WTC11 (cell line): ENCODE measurements at regions not wholly inside any gene's neighbourhood (a gene's known extent, or its start where the extent isn't known, plus 50 kb on each side); places are given as distances from the start of the nearest gene placed in this dataset.

Experiments used
- ATAC-seq: fragments of 200-7000 bp; cut with Tn5 transposase; 2 replicates; pipeline ENCODE4 v1.10.0; 2021; ENCODE audit warnings: mild to moderate bottlenecking, moderate library complexity
- CTCF ChIA-PET: fragments of 300-600 bp; sonication (Branson Sonifier 250); formaldehyde crosslinking; loops from one replicate; lab custom pipeline; 2021; ENCODE audit warnings: antibody characterized with exemption; lab: Charles Lee
- POLR2A ChIA-PET: fragments of 350-600 bp; sonication (Branson Sonifier 250); formaldehyde crosslinking; loops from one replicate; lab custom pipeline; 2021; ENCODE audit warnings: antibody characterized with exemption; lab: Charles Lee
- DNase-seq: peaks from one replicate; pipeline ENCODE4 v3.0.0; 2021; ENCODE audit warnings: low spot score
- H3K27ac Mint-ChIP-seq: 2 replicates; pipeline ENCODE4 v1.8.0; 2021; ENCODE audit warnings: mixed read lengths
- H3K27me3 Mint-ChIP-seq: 2 replicates; pipeline ENCODE4 v1.8.0; 2021; ENCODE audit warnings: low read depth, mild to moderate bottlenecking, moderate library complexity, mixed read lengths
- H3K36me3 Mint-ChIP-seq: 2 replicates; pipeline ENCODE4 v1.8.0; 2021; ENCODE audit warnings: mixed read lengths
- H3K4me1 Mint-ChIP-seq: 2 replicates; pipeline ENCODE4 v1.8.0; 2022; ENCODE audit warnings: mixed read lengths
- H3K4me3 Mint-ChIP-seq: 2 replicates; pipeline ENCODE4 v1.8.0; 2021; ENCODE audit warnings: mild to moderate bottlenecking, moderate library complexity, mixed read lengths
- H3K9me3 Mint-ChIP-seq: 2 replicates; pipeline ENCODE4 v1.8.0; 2021; ENCODE audit warnings: mixed read lengths
- ARID4B ChIP-seq: sonication (generic); formaldehyde crosslinking; IDR thresholded peaks from 2 replicates; pipeline ENCODE4 v1.8.0; 2023; ENCODE audit warnings: missing genetic modification reagents, mild to moderate bottlenecking, borderline replicate concordance
- ATF2 ChIP-seq: sonication (generic); formaldehyde crosslinking; IDR thresholded peaks from 2 replicates; pipeline ENCODE4 v1.8.1; 2022; ENCODE audit warnings: low read depth, missing genetic modification reagents, borderline replicate concordance
- CBFB ChIP-seq: sonication (generic); formaldehyde crosslinking; IDR thresholded peaks from 2 replicates; pipeline ENCODE4 v1.8.1; 2022; ENCODE audit warnings: mild to moderate bottlenecking, low read depth, missing genetic modification reagents
- FOXK1 ChIP-seq: sonication (generic); formaldehyde crosslinking; IDR thresholded peaks from 2 replicates; pipeline ENCODE4 v1.8.0; 2022; ENCODE audit warnings: mild to moderate bottlenecking, moderate library complexity, missing genetic modification reagents
- FOXP1 ChIP-seq: sonication (generic); formaldehyde crosslinking; IDR thresholded peaks from 2 replicates; pipeline ENCODE4 v1.8.0; 2022; ENCODE audit warnings: missing genetic modification reagents, mild to moderate bottlenecking, moderate library complexity, borderline replicate concordance
- GABPB1 ChIP-seq: sonication (generic); formaldehyde crosslinking; IDR thresholded peaks from 2 replicates; pipeline ENCODE4 v1.8.1; 2023; ENCODE audit warnings: mild to moderate bottlenecking, missing genetic modification reagents
- NR2C2 ChIP-seq: sonication (generic); formaldehyde crosslinking; IDR thresholded peaks from 2 replicates; pipeline ENCODE4 v1.8.0; 2022; ENCODE audit warnings: mild to moderate bottlenecking, missing genetic modification reagents
- OVOL2 ChIP-seq: fragments of 250-450 bp; sonication (Bioruptor Pico); IDR thresholded peaks from 2 replicates; pipeline ENCODE4 v1.9.0; 2021; ENCODE audit warnings: mild to moderate bottlenecking, borderline replicate concordance
- PRRX2 ChIP-seq: fragments of 250-450 bp; sonication (Bioruptor Pico); IDR thresholded peaks from 2 replicates; pipeline ENCODE4 v1.8.0; 2021; ENCODE audit warnings: mild to moderate bottlenecking
- SMAD3 ChIP-seq: sonication (generic); formaldehyde crosslinking; IDR thresholded peaks from 2 replicates; pipeline ENCODE4 v1.8.0; 2022; ENCODE audit warnings: missing genetic modification reagents, mild to moderate bottlenecking, borderline replicate concordance
- SMAD4 ChIP-seq: sonication (generic); formaldehyde crosslinking; IDR thresholded peaks from 2 replicates; pipeline ENCODE4 v1.8.0; 2022; ENCODE audit warnings: mild to moderate bottlenecking, missing genetic modification reagents
- ZNF263 ChIP-seq: sonication (generic); formaldehyde crosslinking; IDR thresholded peaks from 2 replicates; pipeline ENCODE4 v1.8.1; 2022; ENCODE audit warnings: low read depth, mild to moderate bottlenecking, moderate library complexity, missing genetic modification reagents
- ZNF416 ChIP-seq: fragments of 250-450 bp; sonication (Bioruptor Pico); IDR thresholded peaks from 2 replicates; pipeline ENCODE4 v1.9.0; 2021; ENCODE audit warnings: mild to moderate bottlenecking, inconsistent platforms
- ZNF425 ChIP-seq: fragments of 250-450 bp; sonication (Bioruptor Pico); conservative IDR thresholded peaks from 2 replicates; pipeline ENCODE4 v1.9.0; 2021; ENCODE audit warnings: mild to moderate bottlenecking
- ZNF671 ChIP-seq: fragments of 250-450 bp; sonication (Bioruptor Pico); IDR thresholded peaks from 2 replicates; pipeline ENCODE4 v1.8.0; 2021; ENCODE audit warnings: mild to moderate bottlenecking
- TF ChIP-seq, protein P1 (sequence below): sonication (generic); formaldehyde crosslinking; IDR thresholded peaks from 2 replicates; pipeline ENCODE4 v1.8.0; 2022; ENCODE audit warnings: mild to moderate bottlenecking, missing genetic modification reagents
- TF ChIP-seq, protein P2 (sequence below): sonication (generic); formaldehyde crosslinking; IDR thresholded peaks from 2 replicates; pipeline ENCODE4 v1.8.1; 2023; ENCODE audit warnings: mild to moderate bottlenecking, missing genetic modification reagents
- TF ChIP-seq, protein P3 (sequence below): sonication (generic); formaldehyde crosslinking; IDR thresholded peaks from 2 replicates; pipeline ENCODE4 v1.8.1; 2023; ENCODE audit warnings: mild to moderate bottlenecking, missing genetic modification reagents, moderate library complexity
- TF ChIP-seq, protein P4 (sequence below): fragments of 250-450 bp; sonication (Bioruptor Pico); IDR thresholded peaks from 2 replicates; pipeline ENCODE4 v1.9.0; 2021; ENCODE audit warnings: mild to moderate bottlenecking
- TF ChIP-seq, protein P5 (sequence below): sonication (generic); formaldehyde crosslinking; IDR thresholded peaks from 2 replicates; pipeline ENCODE4 v1.8.0; 2022; ENCODE audit warnings: mild to moderate bottlenecking, missing genetic modification reagents

- H3K27me3 Mint-ChIP-seq, result no peaks in the 10 kb centered on the region
- ATAC-seq (no peak), DNase-seq (no peak)
- H3K4me1 Mint-ChIP-seq, result peaks cover 9% of the 10 kb centered on the region
- H3K4me3 Mint-ChIP-seq, result no peak overlapping the region
- no peak overlapping the region for H3K27ac Mint-ChIP-seq
- no peak for TF ChIP-seq SMAD4 (CRISPR knock-in tag)
- no peak for TF ChIP-seq NR2C2 (CRISPR knock-in tag)
- no peaks in the 10 kb centered on the region for H3K36me3 Mint-ChIP-seq
- ChIA-PET POLR2A (no interaction called here), CTCF (interaction anchor here (1.1 kb wide), 1 partner anchor 37 kb away, joined by 3 read pairs; no protein-coding TSS in a partner anchor)
- peaks cover 20% of the 10 kb centered on the region for H3K9me3 Mint-ChIP-seq
Observed at GRCh38 chr10:10714327-10714726, 303.3 kb upstream of the CELF2 start.

DNA sequence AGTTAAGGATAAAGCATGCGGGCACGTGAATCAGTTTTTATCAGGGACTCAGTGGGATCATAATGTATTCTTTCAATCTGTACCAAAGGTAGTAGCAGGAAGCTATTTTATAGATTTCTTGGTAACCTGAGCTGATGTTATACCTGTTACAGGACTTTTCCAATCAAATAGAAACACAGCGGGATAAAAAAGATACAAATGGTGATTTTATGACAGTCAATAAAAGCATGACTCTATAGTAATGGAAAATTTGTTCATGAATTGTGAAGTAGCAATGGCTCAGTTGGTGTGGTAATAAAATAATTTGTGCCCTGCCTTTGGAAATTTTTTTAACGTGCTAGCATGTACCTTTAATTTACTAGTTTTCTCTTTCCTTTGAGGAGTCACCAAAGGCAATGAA lies 300.7 kb upstream of the CELF2 start:
- ATAC-seq (no peak), DNase-seq (no peak)
- no peaks in the 10 kb centered on the region for H3K27me3 Mint-ChIP-seq
- H3K27ac Mint-ChIP-seq, result no peak overlapping the region
- POLR2A ChIA-PET, result no interaction called here
- TF ChIP-seq, protein P1, sequence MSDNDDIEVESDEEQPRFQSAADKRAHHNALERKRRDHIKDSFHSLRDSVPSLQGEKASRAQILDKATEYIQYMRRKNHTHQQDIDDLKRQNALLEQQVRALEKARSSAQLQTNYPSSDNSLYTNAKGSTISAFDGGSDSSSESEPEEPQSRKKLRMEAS, result no peak
- TF ChIP-seq FOXP1 (CRISPR knock-in tag), result no peak
- no peak for TF ChIP-seq OVOL2 (CRISPR knock-in tag)
- TF ChIP-seq CBFB, result no peak
- TF ChIP-seq, protein P2, sequence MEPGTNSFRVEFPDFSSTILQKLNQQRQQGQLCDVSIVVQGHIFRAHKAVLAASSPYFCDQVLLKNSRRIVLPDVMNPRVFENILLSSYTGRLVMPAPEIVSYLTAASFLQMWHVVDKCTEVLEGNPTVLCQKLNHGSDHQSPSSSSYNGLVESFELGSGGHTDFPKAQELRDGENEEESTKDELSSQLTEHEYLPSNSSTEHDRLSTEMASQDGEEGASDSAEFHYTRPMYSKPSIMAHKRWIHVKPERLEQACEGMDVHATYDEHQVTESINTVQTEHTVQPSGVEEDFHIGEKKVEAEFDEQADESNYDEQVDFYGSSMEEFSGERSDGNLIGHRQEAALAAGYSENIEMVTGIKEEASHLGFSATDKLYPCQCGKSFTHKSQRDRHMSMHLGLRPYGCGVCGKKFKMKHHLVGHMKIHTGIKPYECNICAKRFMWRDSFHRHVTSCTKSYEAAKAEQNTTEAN (CRISPR knock-in tag), result no peak
- no peak for TF ChIP-seq ARID4B
- TF ChIP-seq ZNF425, result no peak
- H3K4me3 Mint-ChIP-seq, result no peak overlapping the region
- H3K9me3 Mint-ChIP-seq, result peaks cover 20% of the 10 kb centered on the region
- CTCF ChIA-PET, result no interaction called here
- no peaks in the 10 kb centered on the region for H3K36me3 Mint-ChIP-seq
- H3K4me1 Mint-ChIP-seq, result no peaks in the 10 kb centered on the region

- no peaks in the 10 kb centered on the region for H3K4me1 Mint-ChIP-seq
- no peak for DNase-seq
- no peaks in the 10 kb centered on the region for H3K27me3 Mint-ChIP-seq
- no peaks in the 10 kb centered on the region for H3K9me3 Mint-ChIP-seq
- no peak overlapping the region for H3K4me3 Mint-ChIP-seq
- no peak overlapping the region for H3K27ac Mint-ChIP-seq
- no peak for ATAC-seq
- no peaks in the 10 kb centered on the region for H3K36me3 Mint-ChIP-seq
- ChIA-PET POLR2A (no interaction called here), CTCF (no interaction called here)
- TF ChIP-seq FOXK1 (CRISPR knock-in tag) (no peak), ATF2 (no peak), GABPB1 (CRISPR knock-in tag) (no peak), SMAD3 (CRISPR knock-in tag) (no peak), PRRX2 (CRISPR knock-in tag) (no peak), ZNF263 (CRISPR knock-in tag) (no peak), ZNF416 (CRISPR knock-in tag) (no peak), ZNF671 (CRISPR knock-in tag) (no peak)
- TF ChIP-seq, protein P1, result no peak
- TF ChIP-seq, protein P3, sequence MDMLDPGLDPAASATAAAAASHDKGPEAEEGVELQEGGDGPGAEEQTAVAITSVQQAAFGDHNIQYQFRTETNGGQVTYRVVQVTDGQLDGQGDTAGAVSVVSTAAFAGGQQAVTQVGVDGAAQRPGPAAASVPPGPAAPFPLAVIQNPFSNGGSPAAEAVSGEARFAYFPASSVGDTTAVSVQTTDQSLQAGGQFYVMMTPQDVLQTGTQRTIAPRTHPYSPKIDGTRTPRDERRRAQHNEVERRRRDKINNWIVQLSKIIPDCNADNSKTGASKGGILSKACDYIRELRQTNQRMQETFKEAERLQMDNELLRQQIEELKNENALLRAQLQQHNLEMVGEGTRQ, result no peak
- TF ChIP-seq, protein P4, sequence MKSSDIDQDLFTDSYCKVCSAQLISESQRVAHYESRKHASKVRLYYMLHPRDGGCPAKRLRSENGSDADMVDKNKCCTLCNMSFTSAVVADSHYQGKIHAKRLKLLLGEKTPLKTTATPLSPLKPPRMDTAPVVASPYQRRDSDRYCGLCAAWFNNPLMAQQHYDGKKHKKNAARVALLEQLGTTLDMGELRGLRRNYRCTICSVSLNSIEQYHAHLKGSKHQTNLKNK, result no peak
- TF ChIP-seq, protein P5, sequence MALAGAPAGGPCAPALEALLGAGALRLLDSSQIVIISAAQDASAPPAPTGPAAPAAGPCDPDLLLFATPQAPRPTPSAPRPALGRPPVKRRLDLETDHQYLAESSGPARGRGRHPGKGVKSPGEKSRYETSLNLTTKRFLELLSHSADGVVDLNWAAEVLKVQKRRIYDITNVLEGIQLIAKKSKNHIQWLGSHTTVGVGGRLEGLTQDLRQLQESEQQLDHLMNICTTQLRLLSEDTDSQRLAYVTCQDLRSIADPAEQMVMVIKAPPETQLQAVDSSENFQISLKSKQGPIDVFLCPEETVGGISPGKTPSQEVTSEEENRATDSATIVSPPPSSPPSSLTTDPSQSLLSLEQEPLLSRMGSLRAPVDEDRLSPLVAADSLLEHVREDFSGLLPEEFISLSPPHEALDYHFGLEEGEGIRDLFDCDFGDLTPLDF (CRISPR knock-in tag), result no peak
Observed at GRCh38 chr10:10722422-10722821, 295.2 kb upstream of the CELF2 start.
